GM18502 (cell line): ENCODE measurements at regions not wholly inside any gene's neighbourhood (a gene's known extent, or its start where the extent isn't known, plus 50 kb on each side); places are given as distances from the start of the nearest gene placed in this dataset.

Source experiments
- ATAC-seq: cut with Tn5 transposase; IDR thresholded peaks from one replicate; pipeline ENCODE4 v1.9.1; 2021; ENCODE audit warnings: mild to moderate bottlenecking; ENCODE audit not compliant: unreplicated experiment, poor library complexity

DNA sequence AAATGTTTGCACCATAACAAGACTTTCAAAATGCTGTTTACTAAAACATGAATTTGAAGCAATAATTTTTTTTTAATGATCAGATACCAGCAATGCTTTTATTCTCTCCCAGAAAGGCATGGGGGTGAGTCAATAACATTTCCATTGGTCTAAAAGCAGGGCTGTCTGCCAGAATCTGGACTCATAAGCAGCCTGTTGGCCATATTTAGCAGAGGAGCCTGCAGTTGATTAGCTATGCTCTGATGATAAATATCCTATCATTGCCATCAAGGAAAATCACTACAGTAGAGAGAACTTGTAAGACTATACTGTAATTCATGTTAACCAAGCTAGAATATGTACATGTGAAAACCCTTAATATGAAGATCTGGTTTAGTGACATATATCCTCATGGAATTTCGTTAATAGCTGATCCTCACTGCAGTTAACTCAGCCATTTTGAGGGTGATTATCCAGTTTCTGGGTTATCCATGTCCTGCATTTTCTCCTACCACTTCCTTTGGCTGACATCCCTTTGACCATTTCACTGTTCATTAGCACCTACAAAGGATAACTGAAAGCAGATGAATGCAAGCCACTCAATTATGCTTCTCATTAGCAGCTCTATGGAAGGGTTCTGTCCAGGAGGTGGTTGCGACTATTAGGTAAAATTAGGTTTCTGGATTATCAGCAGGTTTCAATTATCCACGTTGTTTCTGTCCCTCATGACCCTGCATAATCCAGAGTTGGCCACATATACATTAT is 72.9 kb upstream of the DIAPH2 start:
- no peak for ATAC-seq

DNA sequence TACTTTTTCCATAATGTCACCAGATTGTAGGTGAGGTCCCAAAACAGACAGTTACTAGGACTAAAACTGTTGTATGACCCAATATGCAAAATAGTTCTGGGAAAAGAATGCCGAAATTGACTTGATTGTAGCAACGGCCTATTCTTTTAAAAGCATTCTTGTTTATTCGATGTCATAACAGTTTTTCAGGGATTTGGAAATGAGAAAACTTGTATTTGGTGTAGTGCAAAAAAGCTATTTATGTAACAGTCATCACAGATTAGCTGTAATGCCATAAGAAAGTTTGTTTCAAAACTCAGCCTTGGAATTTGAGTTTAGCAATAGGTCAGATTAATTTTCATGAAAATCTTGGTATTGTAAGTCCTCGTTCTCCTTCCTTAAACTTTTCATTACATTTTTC is 69.2 kb upstream of the DIAPH2 start:
- no peak for ATAC-seq

DNA sequence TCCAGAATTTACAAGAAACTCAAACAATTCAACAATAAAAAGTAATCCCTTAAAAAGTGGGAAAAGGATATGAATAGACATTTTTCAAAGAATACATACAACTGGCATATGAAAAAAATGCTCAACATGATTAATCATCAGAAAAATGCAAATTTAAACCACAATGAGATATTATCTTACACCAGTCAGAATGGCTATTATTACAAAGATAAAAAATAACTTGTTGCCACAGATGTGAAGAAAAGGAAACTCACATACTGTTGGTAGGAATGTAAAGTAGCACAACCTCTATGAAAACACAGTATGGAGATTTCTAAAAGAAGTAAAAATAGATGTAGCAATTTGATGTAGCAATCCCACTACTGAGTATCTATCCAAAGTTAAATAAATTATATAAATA is 65.1 kb upstream of the DIAPH2 start:
- no peak for ATAC-seq

DNA sequence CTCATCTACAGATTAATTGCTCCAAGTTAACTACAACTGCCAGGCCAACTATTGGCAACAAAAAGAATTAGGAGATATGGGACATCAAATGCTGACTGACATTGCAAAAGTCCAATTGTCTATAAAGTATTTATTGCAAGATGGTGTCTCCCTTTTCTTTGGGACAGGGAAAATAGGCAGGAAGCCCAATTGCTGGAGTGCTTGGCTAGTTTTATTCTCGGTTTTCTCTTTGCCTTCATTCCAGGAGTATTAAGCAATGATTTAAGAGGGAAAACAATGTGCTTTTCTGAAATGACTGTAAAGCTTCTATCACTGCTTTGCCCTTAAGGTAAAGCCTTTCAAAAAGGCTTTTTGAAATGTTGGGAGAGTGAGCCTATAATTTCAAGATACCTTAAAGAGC is 62.8 kb upstream of the DIAPH2 start:
- no peak for ATAC-seq
